ENCODE measurements at regions not wholly inside any gene's neighbourhood (a gene's known extent, or its start where the extent isn't known, plus 50 kb on each side); places are given as distances from the start of the nearest gene placed in this dataset.

GRCh38 chr11:119906376-119906775 lies 177.4 kb upstream of the NECTIN1 start:
- CTCF ChIA-PET = interaction anchor here (1.4 kb wide), 1 partner anchor 9 kb away, joined by 6 read pairs; no protein-coding TSS in a partner anchor
- TF ChIP-seq FOXM1 (IDR thresholded peaks at IDR 0.05; ENCODE audit: low read depth, low read length) (no peak), RCOR1 (conservative IDR thresholded peaks at IDR 0.05; ENCODE audit: low read depth, low read length) (no peak), ZSCAN29 (IDR thresholded peaks at IDR 0.05) (no peak), FOS (IDR thresholded peaks at IDR 0.05; ENCODE audit: borderline replicate concordance, extremely low read depth, insufficient read length) (no peak), MXI1 (IDR thresholded peaks at IDR 0.05; ENCODE audit: low read depth, low read length) (no peak), IRF4 (IDR thresholded peaks at IDR 0.05; ENCODE audit: low read depth, low read length) (no peak), MYC (IDR thresholded peaks at IDR 0.05; ENCODE audit: insufficient read depth, insufficient read length, insufficient replicate concordance, low read length, severe bottlenecking) (no peak)
- Histone ChIP-seq H3K4me2 (ENCODE audit: control insufficient read depth, insufficient read depth) (no peak overlapping the region), H3K9me3 (replicated peaks; ENCODE audit: control insufficient read depth, insufficient read depth, low read length) (no peaks in the 10 kb centered on the region), H2AFZ (ENCODE audit: control insufficient read depth, low read depth, low read length) (no peak overlapping the region), H3K9ac (ENCODE audit: control insufficient read depth, insufficient read depth, low read length) (no peak overlapping the region), H3K36me3 (ENCODE audit: control insufficient read depth in 2 of 2, insufficient read depth in 2 of 2, low read length in 1 of 2) (no peaks in the 10 kb centered on the region), H3K79me2 (ENCODE audit: control insufficient read depth, insufficient read depth, low read length) (no peaks in the 10 kb centered on the region), H3K4me3 (no peak overlapping the region), H4K20me1 (ENCODE audit: control insufficient read depth, insufficient read depth) (no peaks in the 10 kb centered on the region; the same call in 1 of the 2 replicates), H3K4me1 (ENCODE audit: control insufficient read depth, insufficient read depth, low read length) (no peaks in the 10 kb centered on the region), H3K27ac (ENCODE audit: control insufficient read depth, insufficient read depth) (no peak overlapping the region), H3K27me3 (replicated peaks in 1 of 2; ENCODE audit: control insufficient read depth in 2 of 2, insufficient read depth in 2 of 2, low read length in 1 of 2) (no peaks in the 10 kb centered on the region; a peak in 2 of 4 replicates)
- RAD21 ChIA-PET (ENCODE audit: unreplicated experiment) = no interaction called here
- POLR2A ChIA-PET = interaction anchor here (0.6 kb wide), 1 partner anchor 964 kb away, joined by 4 read pairs; no protein-coding TSS in a partner anchor
- intact Hi-C loops (cut with micrococcal nuclease; ENCODE audit: unreplicated experiment) = no loop called here
- no peak for ATAC-seq
- no TSS peak for BruUV-seq (replicated peaks)
- FAIRE-seq = no peak
- SMC1A ChIA-PET (ENCODE audit: uncharacterized antibody, unreplicated experiment) = interaction anchor here (0.5 to 1.2 kb wide), 2 partner anchors 12 to 34 kb away, joined by 4 read pairs; no protein-coding TSS in a partner anchor
- no peak for DNase-seq (ENCODE audit: low read depth, low spot score)
- in situ Hi-C loops (cut with MboI) = no loop called here
- 56% methylated on average over 8 of the region's 8 CpGs for WGBS (ENCODE audit: insufficient coverage, insufficient replicate concordance, low lambda C conversion rate, missing lambda C conversion rate)

DNA sequence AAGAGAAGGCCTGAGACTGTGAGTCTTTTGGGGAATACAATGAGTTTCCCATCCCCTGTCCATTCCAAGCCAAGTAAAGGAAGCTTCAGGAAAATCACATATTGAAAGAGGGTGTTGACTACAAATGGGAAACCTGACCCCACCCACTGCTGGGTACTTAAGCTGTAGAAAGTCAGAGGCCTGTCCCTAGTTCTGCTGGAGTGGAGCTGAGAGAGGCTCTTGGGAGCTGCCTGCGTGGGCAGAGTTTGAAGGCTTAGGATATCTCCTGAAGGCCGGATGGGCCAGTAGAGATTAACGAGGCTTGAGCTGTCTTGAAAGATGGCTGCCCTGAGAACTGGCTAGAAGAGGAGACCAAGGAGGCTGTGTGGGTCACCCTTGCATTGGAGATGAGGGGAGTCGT lies 176.2 kb upstream of the NECTIN1 start:
- Histone ChIP-seq H3K4me1 (ENCODE audit: control insufficient read depth, insufficient read depth, low read length) (no peaks in the 10 kb centered on the region), H3K4me3 (no peak overlapping the region), H3K9ac (ENCODE audit: control insufficient read depth, insufficient read depth, low read length) (no peak overlapping the region), H3K79me2 (ENCODE audit: control insufficient read depth, insufficient read depth, low read length) (no peaks in the 10 kb centered on the region), H3K27ac (ENCODE audit: control insufficient read depth, insufficient read depth) (no peak overlapping the region), H3K36me3 (ENCODE audit: control insufficient read depth in 2 of 2, insufficient read depth in 2 of 2, low read length in 1 of 2) (no peaks in the 10 kb centered on the region), H3K27me3 (replicated peaks in 1 of 2; ENCODE audit: control insufficient read depth in 2 of 2, insufficient read depth in 2 of 2, low read length in 1 of 2) (no peaks in the 10 kb centered on the region; a peak in 2 of 4 replicates), H4K20me1 (ENCODE audit: control insufficient read depth, insufficient read depth) (no peaks in the 10 kb centered on the region; the same call in 1 of the 2 replicates), H3K4me2 (ENCODE audit: control insufficient read depth, insufficient read depth) (no peak overlapping the region), H3K9me3 (replicated peaks; ENCODE audit: control insufficient read depth, insufficient read depth, low read length) (no peaks in the 10 kb centered on the region), H2AFZ (ENCODE audit: control insufficient read depth, low read depth, low read length) (no peak overlapping the region)
- TF ChIP-seq CREM (IDR thresholded peaks at IDR 0.05; ENCODE audit: low read depth) = no peak
- TF ChIP-seq NR2C1 (IDR thresholded peaks at IDR 0.05) = no peak
- no peak for TF ChIP-seq IRF4 (IDR thresholded peaks at IDR 0.05; ENCODE audit: low read depth, low read length)
- TF ChIP-seq ATF7 (IDR thresholded peaks at IDR 0.05; ENCODE audit: low read depth) = no peak
- no peak for TF ChIP-seq ZNF24 (IDR thresholded peaks at IDR 0.05)
- TF ChIP-seq NR2F1 (conservative IDR thresholded peaks at IDR 0.05) = no peak
- 4% methylated on average over 4 of the region's 4 CpGs for WGBS (ENCODE audit: insufficient coverage, insufficient replicate concordance, low lambda C conversion rate, missing lambda C conversion rate)
- SMC1A ChIA-PET (ENCODE audit: uncharacterized antibody, unreplicated experiment) = interaction anchor here (0.6 kb wide), 1 partner anchor 51 kb away, joined by 3 read pairs; no protein-coding TSS in a partner anchor
- intact Hi-C loops (cut with micrococcal nuclease; ENCODE audit: unreplicated experiment) = no loop called here
- CTCF ChIA-PET = no interaction called here
- DNase-seq (ENCODE audit: low read depth, low spot score) (no peak), ATAC-seq (no peak), FAIRE-seq (no peak)
- in situ Hi-C loops (cut with MboI) = no loop called here
- no TSS peak for BruUV-seq (replicated peaks)
- POLR2A ChIA-PET = no interaction called here
- RAD21 ChIA-PET (ENCODE audit: unreplicated experiment) = no interaction called here
